ENCODE measurements at regions not wholly inside any gene's neighbourhood (a gene's known extent, or its start where the extent isn't known, plus 50 kb on each side); places are given as distances from the start of the nearest gene placed in this dataset.

- TF ChIP-seq, protein P1, sequence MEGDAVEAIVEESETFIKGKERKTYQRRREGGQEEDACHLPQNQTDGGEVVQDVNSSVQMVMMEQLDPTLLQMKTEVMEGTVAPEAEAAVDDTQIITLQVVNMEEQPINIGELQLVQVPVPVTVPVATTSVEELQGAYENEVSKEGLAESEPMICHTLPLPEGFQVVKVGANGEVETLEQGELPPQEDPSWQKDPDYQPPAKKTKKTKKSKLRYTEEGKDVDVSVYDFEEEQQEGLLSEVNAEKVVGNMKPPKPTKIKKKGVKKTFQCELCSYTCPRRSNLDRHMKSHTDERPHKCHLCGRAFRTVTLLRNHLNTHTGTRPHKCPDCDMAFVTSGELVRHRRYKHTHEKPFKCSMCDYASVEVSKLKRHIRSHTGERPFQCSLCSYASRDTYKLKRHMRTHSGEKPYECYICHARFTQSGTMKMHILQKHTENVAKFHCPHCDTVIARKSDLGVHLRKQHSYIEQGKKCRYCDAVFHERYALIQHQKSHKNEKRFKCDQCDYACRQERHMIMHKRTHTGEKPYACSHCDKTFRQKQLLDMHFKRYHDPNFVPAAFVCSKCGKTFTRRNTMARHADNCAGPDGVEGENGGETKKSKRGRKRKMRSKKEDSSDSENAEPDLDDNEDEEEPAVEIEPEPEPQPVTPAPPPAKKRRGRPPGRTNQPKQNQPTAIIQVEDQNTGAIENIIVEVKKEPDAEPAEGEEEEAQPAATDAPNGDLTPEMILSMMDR (IDR thresholded peaks at IDR 0.05), result no peak
- TF ChIP-seq ZFX (IDR thresholded peaks at IDR 0.05; ENCODE audit: borderline replicate concordance), result no peak
Measured at GRCh38 chr14:83289390-83289789, 1755.7 kb upstream of the SEL1L start.

Data from 22Rv1 (cell line).